Fibroblast of skin of back (primary cell): ENCODE measurements at regions not wholly inside any gene's neighbourhood (a gene's known extent, or its start where the extent isn't known, plus 50 kb on each side); places are given as distances from the start of the nearest gene placed in this dataset.

ENCODE experiments used
- DNase-seq: peaks from one replicate; pipeline ENCODE4 v3.0.0-alpha.2; 2013

- DNase-seq, result no peak
Observed at GRCh38 chr22:25351631-25352293, 132.3 kb downstream of the CRYBB2 start.

- no peak for DNase-seq
Observed at GRCh38 chr22:25352294-25352680, 132.8 kb downstream of the CRYBB2 start.

- no peak for DNase-seq
Observed at GRCh38 chr22:25353516-25354445, 134.3 kb downstream of the CRYBB2 start.

GRCh38 chr22:25354456-25354855, 135.0 kb downstream of the CRYBB2 start:
- DNase-seq, result no peak

- DNase-seq, result no peak
Observed at GRCh38 chr22:25357132-25357455, 137.7 kb downstream of the CRYBB2 start.

- no peak for DNase-seq
Observed at GRCh38 chr22:25357606-25358420, 138.4 kb downstream of the CRYBB2 start.

- DNase-seq, result no peak
Observed at GRCh38 chr22:25358421-25359170, 139.2 kb downstream of the CRYBB2 start.

GRCh38 chr22:25359601-25360261, 140.3 kb downstream of the CRYBB2 start:
- no peak for DNase-seq

GRCh38 chr22:25360411-25360810, 141.0 kb downstream of the CRYBB2 start:
- DNase-seq, result no peak

GRCh38 chr22:25360891-25361645, 141.6 kb downstream of the CRYBB2 start:
- DNase-seq, result no peak

- no peak for DNase-seq
Observed at GRCh38 chr22:25361899-25362214, 142.4 kb downstream of the CRYBB2 start.

GRCh38 chr22:25362215-25362882, 142.9 kb downstream of the CRYBB2 start:
- peak; percentile 50 for DNase-seq

- no peak for DNase-seq
Observed at GRCh38 chr22:25362883-25363240, 143.4 kb downstream of the CRYBB2 start.

- no peak for DNase-seq
Observed at GRCh38 chr22:25363474-25363873, 144.0 kb downstream of the CRYBB2 start.

GRCh38 chr22:25364281-25364680, 144.8 kb downstream of the CRYBB2 start:
- DNase-seq, result no peak

- DNase-seq, result no peak
Observed at GRCh38 chr22:25364736-25365241, 145.3 kb downstream of the CRYBB2 start.

GRCh38 chr22:25365491-25366261, 146.2 kb downstream of the CRYBB2 start:
- no peak for DNase-seq

- DNase-seq, result no peak
Observed at GRCh38 chr22:25366408-25366807, 147.0 kb downstream of the CRYBB2 start.

GRCh38 chr22:25366876-25367466, 147.5 kb downstream of the CRYBB2 start:
- DNase-seq, result no peak
